SK-N-MC (cell line): ENCODE measurements at regions not wholly inside any gene's neighbourhood (a gene's known extent, or its start where the extent isn't known, plus 50 kb on each side); places are given as distances from the start of the nearest gene placed in this dataset.

Source experiments
- EZH2 ChIP-seq: fragments of 200-600 bp; sonication (generic); IDR thresholded peaks from one replicate; pipeline ENCODE4 v1.6.1; 2017; ENCODE audit warnings: antibody characterized with exemption
- FOXP2 ChIP-seq: optimal IDR thresholded peaks from 2 replicates; pipeline ENCODE3; 2011; ENCODE audit warnings: mild to moderate bottlenecking, moderate library complexity; ENCODE audit not compliant: insufficient read depth; ENCODE audit errors: extremely low read length, control extremely low read depth
- POLR2AphosphoS5 ChIP-seq: IDR thresholded peaks from 2 replicates; pipeline ENCODE4 v1.6.1; 2012; ENCODE audit warnings: mild to moderate bottlenecking, low read depth, low read length, borderline replicate concordance

GRCh38 chr18:40387130-40387787 lies 1567.8 kb upstream of the PIK3C3 start:
- TF ChIP-seq FOXP2: no peak
- no peak for TF ChIP-seq POLR2AphosphoS5
- TF ChIP-seq EZH2: no peak
